Muscle layer of duodenum (tissue), 2 donors: ENCODE measurements at regions not wholly inside any gene's neighbourhood (a gene's known extent, or its start where the extent isn't known, plus 50 kb on each side); places are given as distances from the start of the nearest gene placed in this dataset.

Experiments
- H3K27ac ChIP-seq: one replicate; pipeline ENCODE4 v1.7.0; 2013; ENCODE audit warnings: mild to moderate bottlenecking, low read length
- H3K27me3 ChIP-seq: one replicate; pipeline ENCODE4 v1.7.0; 2013; ENCODE audit warnings: low read depth, mild to moderate bottlenecking, control low read depth, low read length
- H3K36me3 ChIP-seq, 2 donors: one replicate each; pipeline ENCODE4 v1.7.0; 2013; ENCODE audit warnings: low read length in 2 of 2, control low read depth in 1 of 2, mild to moderate bottlenecking in 1 of 2; ENCODE audit not compliant: insufficient read depth in 2 of 2, control insufficient read depth in 1 of 2
- H3K4me1 ChIP-seq, 2 donors: one replicate each; pipeline ENCODE4 v1.7.0; 2013; ENCODE audit warnings: low read length in 2 of 2, mild to moderate bottlenecking in 2 of 2, control low read depth in 1 of 2, moderate library complexity in 1 of 2; ENCODE audit not compliant: insufficient read depth in 2 of 2, control insufficient read depth in 1 of 2
- H3K4me3 ChIP-seq, 2 donors: one replicate each; pipeline ENCODE4 v1.7.0; 2013; ENCODE audit warnings: low read length in 2 of 2, low read depth in 1 of 2, mild to moderate bottlenecking in 1 of 2
- H3K9me3 ChIP-seq, 2 donors: one replicate each; pipeline ENCODE4 v1.7.0; 2013; ENCODE audit warnings: low read length in 2 of 2, control low read depth in 1 of 2, mild to moderate bottlenecking in 1 of 2; ENCODE audit not compliant: control insufficient read depth in 1 of 2
- donor health status: healthy.

DNA sequence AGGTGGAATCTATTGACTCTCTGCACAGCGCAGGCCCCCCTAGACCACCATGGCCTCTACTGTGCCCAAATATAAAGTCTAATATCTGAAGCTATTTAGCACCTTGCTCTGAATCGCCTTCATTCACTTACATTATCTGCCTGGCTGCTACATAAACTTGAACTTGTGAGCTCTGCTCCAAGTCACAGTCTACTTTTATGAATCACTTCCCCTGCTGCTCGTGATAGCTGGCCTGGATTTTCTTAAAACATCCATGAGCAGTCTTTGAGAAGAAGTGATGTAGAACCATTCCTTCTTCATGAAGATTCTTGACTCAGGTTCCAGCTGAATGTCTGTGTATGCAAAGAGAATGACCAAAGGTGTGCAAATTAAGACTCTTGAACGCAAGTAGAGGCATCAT, 359.5 kb downstream of the RND3 start:
- no peak overlapping the region for H3K4me3 ChIP-seq
- no peak overlapping the region for H3K27ac ChIP-seq
- no peaks in the 10 kb centered on the region for H3K4me1 ChIP-seq
- no peaks in the 10 kb centered on the region for H3K27me3 ChIP-seq
- H3K9me3 ChIP-seq: no peaks in the 10 kb centered on the region
- no peaks in the 10 kb centered on the region for H3K36me3 ChIP-seq

DNA sequence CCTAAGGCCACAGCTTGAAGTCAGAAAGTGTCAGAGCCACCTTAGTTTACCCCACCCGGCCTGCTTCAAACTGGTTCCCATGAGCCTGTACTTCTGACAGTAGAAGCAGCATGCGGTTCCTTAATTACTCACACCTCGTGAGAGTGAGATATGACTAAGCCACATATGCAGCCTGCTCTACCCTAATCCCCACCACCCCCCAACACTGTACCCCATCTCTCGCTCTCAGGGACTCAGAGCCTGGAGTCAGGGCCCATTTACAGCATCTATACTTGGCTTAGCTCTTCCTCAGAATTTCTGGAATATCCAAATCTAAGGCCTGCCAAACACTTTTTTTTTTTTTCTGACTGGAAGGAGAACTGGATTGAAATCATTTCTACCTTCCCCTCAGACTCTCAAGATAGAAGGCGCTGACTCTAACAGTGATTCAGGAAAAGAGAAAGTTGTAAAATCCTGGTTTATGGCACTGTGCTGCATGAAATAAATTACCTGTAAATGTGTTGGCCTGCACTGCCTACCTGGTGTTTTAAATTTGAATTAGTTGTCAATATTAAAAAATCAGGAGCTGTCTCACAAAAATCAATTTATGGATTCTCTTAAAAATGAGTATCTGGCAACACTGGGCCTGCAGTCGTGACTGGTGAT, 360.0 kb downstream of the RND3 start:
- H3K36me3 ChIP-seq: no peaks in the 10 kb centered on the region
- H3K4me3 ChIP-seq: no peak overlapping the region
- H3K27me3 ChIP-seq: no peaks in the 10 kb centered on the region
- no peaks in the 10 kb centered on the region for H3K9me3 ChIP-seq
- peaks cover 0 to 4% of the 10 kb centered on the region in 2 donors for H3K4me1 ChIP-seq
- no peak overlapping the region for H3K27ac ChIP-seq

DNA sequence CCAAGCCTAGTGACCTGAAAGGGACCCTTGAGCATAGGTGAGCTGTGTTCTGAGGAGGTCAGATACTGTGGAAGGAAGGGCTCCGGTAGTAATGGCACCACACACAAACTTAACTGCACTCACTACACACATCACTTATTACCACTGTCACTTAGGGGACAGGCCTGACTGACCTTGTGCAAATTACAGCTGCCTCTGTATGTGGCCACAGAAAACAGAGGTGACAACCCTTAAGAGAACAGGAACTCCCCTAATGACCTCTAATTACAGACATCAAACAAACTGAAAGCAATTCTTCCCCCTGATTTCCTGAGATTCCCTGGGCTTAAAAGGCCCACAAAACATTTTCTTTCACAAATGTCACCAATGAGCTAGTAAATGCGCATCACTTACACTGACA, 360.6 kb downstream of the RND3 start:
- Histone ChIP-seq H3K27ac (no peak overlapping the region), H3K4me3 (no peak overlapping the region), H3K36me3 (no peaks in the 10 kb centered on the region), H3K4me1 (peaks cover 0 to 4% of the 10 kb centered on the region in 2 donors), H3K9me3 (no peaks in the 10 kb centered on the region), H3K27me3 (no peaks in the 10 kb centered on the region)

DNA sequence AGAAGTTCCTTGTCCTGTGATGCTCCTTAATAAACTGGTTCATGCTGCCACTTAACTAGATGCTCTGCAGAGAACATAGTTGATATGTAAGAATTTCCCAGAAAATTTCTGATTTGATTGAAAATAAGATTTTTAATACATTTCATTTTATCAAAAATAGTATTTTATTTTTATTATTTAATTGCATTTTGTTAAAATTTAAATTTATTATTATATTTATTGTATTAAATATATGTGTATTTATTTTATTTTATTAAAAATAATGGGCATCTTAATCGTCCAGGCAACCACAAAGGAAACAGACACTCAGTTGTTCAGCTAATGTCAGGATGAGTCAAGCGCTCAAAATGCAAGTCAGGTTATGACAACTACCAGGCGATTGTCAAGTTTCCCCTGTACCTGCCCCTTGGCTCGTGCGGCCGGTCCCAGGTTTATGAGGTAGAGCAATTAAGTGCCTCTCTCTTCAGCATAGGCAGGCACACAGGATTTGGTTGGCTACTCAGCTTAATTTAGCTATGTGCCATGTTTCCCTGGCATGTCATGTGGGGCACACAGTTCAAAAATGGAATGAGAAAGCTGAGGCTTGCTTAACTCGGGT, 361.2 kb downstream of the RND3 start:
- H3K4me1 ChIP-seq: peaks cover 0 to 4% of the 10 kb centered on the region in 2 donors
- no peaks in the 10 kb centered on the region for H3K36me3 ChIP-seq
- no peaks in the 10 kb centered on the region for H3K27me3 ChIP-seq
- H3K27ac ChIP-seq: no peak overlapping the region
- H3K4me3 ChIP-seq: no peak overlapping the region
- H3K9me3 ChIP-seq: no peaks in the 10 kb centered on the region

DNA sequence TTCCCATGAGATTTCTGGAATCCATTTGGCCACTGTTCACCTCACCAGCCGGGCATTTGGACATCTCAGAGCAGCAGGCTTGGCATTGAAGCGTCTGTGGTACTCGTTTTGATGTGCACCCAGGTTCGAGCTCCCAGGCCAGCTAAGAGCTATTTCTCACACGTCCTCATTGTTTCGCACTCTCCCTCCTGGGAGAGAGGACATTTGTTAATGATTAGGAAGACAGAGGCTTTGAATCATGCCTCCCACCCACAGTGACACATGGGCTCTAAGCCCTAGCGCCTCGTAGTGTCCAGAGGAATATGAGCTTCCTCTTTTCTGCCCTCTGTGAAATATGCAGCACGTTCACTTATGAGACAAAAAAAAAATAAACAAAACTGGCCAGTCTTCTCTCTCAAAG, 361.8 kb downstream of the RND3 start:
- H3K27ac ChIP-seq: no peak overlapping the region
- no peaks in the 10 kb centered on the region for H3K27me3 ChIP-seq
- H3K36me3 ChIP-seq: no peaks in the 10 kb centered on the region
- no peak overlapping the region for H3K4me3 ChIP-seq
- H3K4me1 ChIP-seq: peaks cover 0 to 4% of the 10 kb centered on the region in 2 donors
- H3K9me3 ChIP-seq: no peaks in the 10 kb centered on the region

DNA sequence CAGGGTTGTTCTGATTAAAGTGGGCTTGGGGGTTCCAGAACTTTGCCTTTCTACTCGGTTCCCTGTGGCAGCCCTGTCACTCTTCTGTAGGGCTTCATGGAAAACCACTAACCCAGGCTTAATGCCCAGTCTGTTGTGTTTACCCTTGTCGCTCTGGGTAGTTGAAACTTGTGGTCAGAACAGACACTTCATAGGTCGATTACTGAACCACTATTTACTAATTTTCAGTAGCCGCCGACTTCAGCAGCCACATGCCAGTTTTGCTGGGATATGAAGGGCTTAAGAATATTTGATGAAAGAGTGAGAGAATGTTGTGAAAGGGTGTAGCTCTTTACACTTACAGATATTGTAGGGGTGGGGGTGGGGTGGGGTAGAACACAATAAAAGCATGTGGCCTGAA, 362.3 kb downstream of the RND3 start:
- Histone ChIP-seq H3K4me1 (peaks cover 0 to 4% of the 10 kb centered on the region in 2 donors), H3K36me3 (no peaks in the 10 kb centered on the region), H3K9me3 (no peaks in the 10 kb centered on the region), H3K27ac (no peak overlapping the region), H3K27me3 (no peaks in the 10 kb centered on the region), H3K4me3 (no peak overlapping the region)

DNA sequence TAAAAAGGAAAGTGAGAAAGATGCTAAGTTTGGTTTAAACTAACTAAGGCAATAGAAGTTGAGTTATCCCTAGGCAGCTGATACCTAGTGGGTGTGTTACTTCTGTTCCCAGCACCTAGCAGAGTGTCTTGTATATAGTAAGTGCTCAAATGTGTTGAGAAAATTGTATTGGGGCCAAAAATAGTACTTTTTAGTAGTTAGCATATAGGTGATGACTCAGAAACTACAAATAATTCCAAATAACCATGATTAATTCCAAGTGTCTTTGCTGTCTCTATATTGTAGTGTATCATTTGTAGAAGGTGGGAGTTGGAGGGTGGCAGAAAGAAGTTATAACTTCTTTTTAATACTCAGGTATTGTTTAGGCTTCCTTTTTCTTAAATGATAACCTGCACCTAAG, 362.7 kb downstream of the RND3 start:
- Histone ChIP-seq H3K36me3 (no peaks in the 10 kb centered on the region), H3K4me3 (no peak overlapping the region), H3K9me3 (no peaks in the 10 kb centered on the region), H3K4me1 (peaks cover 0 to 4% of the 10 kb centered on the region in 2 donors), H3K27me3 (no peaks in the 10 kb centered on the region), H3K27ac (no peak overlapping the region)

DNA sequence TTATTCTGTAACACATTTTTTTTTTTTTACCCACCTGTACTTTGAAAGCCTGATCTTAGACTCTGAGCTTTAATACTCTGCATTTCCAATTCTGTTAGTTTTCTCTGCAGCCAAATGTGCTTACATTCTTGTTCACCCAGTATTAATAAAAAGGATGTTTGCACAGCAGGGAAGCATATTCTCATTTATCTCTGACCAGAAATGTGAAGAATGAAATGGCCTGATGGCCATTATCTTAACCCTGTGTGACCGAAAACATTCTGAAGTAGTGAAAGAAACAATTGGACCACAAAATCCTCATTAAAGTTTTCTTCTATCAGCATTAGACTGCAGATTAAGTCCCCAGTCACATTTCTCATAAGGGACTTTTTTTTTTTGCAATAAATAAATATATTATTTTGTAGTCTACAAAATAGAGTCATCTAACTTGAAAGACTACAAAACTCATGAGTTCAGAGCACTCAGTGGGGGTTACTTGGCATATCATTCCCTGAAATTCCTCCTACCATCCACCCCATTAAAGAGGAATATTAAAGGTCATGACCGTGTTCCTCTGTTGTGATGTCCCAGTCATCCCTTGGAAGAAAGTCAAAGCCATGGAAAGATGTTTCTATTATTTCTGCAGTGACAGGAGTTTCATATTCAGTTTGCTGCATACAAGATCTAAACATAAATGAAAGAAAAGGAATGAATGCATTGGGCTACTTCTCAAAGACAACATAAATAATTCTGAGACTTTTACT, 364.4 kb downstream of the RND3 start:
- Histone ChIP-seq H3K4me1 (peaks cover 0 to 4% of the 10 kb centered on the region in 2 donors), H3K27ac (no peak overlapping the region), H3K4me3 (no peak overlapping the region), H3K9me3 (no peaks in the 10 kb centered on the region), H3K27me3 (no peaks in the 10 kb centered on the region), H3K36me3 (no peaks in the 10 kb centered on the region)

DNA sequence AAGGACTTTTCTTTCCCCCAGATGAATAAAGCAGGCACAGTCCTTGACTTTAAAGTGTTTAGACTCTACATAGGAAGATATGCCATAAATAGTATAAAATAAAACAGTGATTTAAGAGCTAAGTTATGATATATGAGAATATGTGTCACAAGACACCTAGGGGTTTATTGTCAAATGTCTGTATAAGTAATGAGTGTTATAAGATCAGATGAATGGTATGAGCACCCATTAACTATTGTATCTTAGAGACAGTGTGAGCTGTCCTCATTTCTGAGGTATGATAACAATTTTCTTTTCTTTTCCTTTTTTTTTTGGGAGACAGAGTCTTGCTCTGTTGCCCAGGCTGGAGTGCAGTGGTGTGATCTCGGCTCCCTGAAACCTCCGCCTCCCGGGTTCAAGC, 365.3 kb downstream of the RND3 start:
- H3K4me1 ChIP-seq: peaks cover 0 to 4% of the 10 kb centered on the region in 2 donors
- no peak overlapping the region for H3K4me3 ChIP-seq
- no peaks in the 10 kb centered on the region for H3K27me3 ChIP-seq
- no peak overlapping the region for H3K27ac ChIP-seq
- no peaks in the 10 kb centered on the region for H3K36me3 ChIP-seq
- H3K9me3 ChIP-seq: no peaks in the 10 kb centered on the region

DNA sequence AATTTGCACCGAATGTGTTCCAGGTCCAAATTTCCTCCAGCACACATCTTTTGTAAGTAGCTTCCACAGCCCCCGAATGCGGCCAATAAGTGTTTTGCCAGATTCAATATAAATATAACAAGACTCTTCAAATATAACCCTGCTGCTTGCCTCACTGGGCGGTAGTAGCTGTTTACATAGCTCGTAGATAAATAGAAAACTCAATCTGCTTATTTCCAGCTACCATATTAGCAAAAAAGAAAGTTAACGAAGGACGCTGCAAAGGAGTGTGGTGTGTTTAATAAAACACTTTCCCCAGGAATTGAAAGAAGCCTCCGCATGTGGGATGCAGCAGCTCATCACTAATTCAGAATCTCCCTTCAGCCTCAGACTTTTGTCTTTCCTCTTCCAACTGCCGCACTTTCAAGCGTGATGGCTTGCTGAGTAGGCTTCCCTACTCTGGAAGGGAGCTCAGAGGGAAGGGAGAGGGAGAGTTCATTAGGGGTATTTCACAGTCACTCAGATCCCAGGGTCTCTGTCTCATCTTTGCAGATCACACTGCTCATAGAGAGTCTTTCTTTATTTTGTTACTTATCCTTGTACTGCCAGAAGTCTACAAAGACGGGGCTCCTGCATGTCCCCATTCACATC, 367.0 kb downstream of the RND3 start:
- Histone ChIP-seq H3K27ac (no peak overlapping the region), H3K4me3 (no peak overlapping the region), H3K36me3 (no peaks in the 10 kb centered on the region), H3K9me3 (no peaks in the 10 kb centered on the region), H3K27me3 (no peaks in the 10 kb centered on the region), H3K4me1 (peaks cover 0 to 4% of the 10 kb centered on the region in 2 donors)

DNA sequence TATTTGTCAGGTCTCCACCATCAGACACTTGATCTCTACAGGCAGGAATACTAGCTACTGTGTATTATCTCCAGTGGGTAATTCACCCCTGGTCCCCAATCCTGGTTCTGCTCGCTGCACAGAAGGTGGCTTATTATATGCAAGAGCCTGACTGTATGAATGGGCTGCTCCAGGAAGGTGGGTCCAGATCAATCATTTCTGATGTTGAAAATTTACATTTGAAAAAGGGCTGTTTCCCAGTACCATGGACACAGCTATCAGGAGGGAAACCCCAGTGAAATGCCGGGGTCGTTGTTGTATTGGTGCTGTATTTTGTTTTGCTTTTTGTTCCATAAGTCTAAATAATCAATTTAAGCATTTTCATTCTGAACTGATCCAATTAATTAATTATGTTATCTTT, 367.6 kb downstream of the RND3 start:
- H3K4me1 ChIP-seq: peaks cover 0 to 4% of the 10 kb centered on the region in 2 donors
- H3K4me3 ChIP-seq: no peak overlapping the region
- no peaks in the 10 kb centered on the region for H3K27me3 ChIP-seq
- H3K36me3 ChIP-seq: no peaks in the 10 kb centered on the region
- H3K27ac ChIP-seq: no peak overlapping the region
- no peaks in the 10 kb centered on the region for H3K9me3 ChIP-seq
